ENCODE measurements at regions not wholly inside any gene's neighbourhood (a gene's known extent, or its start where the extent isn't known, plus 50 kb on each side); places are given as distances from the start of the nearest gene placed in this dataset.

GRCh38 chr2:176561706-176562105 lies 292.5 kb downstream of the MTX2 start:
- no peak overlapping the region for H3K4me3 ChIP-seq
- peaks cover 10% of the 10 kb centered on the region for H3K4me1 ChIP-seq
- H3K27ac ChIP-seq, result no peak overlapping the region
- no peak for DNase-seq
- H3K27me3 ChIP-seq, result no peaks in the 10 kb centered on the region
- H3K9me3 ChIP-seq, result no peaks in the 10 kb centered on the region
- 82 to 87% methylated on average over 4 of the region's 4 CpGs for WGBS, 2 donors
- intact Hi-C loops (cut with DNase I; ENCODE audit: low total_unique reads), result no loop called here
- no peak for TF ChIP-seq POLR2A (IDR thresholded peaks at IDR 0.05)
- TF ChIP-seq CTCF (IDR thresholded peaks at IDR 0.05), result no peak
- no peaks in the 10 kb centered on the region for H3K36me3 ChIP-seq (ENCODE audit: low read depth, missing control alignments)

DNA sequence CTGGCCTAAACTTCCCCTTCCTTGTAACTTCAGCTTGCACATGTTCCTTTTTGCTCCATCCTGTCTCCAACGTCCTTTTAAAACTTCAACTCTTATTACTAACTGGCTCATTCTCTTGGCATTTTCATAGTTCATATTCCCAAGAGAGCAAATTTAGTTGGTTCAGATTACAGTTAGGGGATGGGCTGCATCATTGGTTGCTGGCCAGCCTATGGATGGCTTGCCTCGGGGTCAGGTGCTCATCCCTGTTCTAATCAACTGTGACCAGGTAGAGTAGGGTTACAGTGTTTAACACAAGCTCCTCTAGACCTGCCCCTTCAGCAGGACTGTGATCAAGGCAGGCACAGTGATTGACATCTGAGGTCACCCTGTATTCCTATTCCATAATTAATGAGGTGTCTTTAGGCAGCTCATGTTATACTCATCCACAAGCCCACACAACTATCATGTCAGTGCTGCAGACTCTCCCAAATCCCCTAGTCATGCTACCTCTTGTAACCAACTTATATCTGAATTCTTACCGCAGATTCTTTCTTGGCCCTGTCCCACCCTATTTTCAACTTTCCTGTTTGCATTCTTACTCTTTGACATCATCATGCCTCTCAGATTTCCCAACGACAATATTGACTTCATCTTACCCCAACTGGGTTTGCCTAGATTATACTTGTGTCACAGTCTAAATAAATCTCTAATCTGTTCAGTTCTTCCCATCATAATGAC lies 293.3 kb downstream of the MTX2 start:
- H3K27me3 ChIP-seq, result no peaks in the 10 kb centered on the region
- intact Hi-C loops (cut with DNase I; ENCODE audit: low total_unique reads), result no loop called here
- no peak overlapping the region for H3K27ac ChIP-seq
- no peaks in the 10 kb centered on the region for H3K9me3 ChIP-seq
- peaks cover 10% of the 10 kb centered on the region for H3K4me1 ChIP-seq
- 82% methylated on average over 4 of the region's 4 CpGs for WGBS, 2 donors
- no peak overlapping the region for H3K4me3 ChIP-seq
- TF ChIP-seq POLR2A (IDR thresholded peaks at IDR 0.05), result no peak
- no peak for TF ChIP-seq CTCF (IDR thresholded peaks at IDR 0.05)
- DNase-seq, result no peak
- H3K36me3 ChIP-seq (ENCODE audit: low read depth, missing control alignments), result no peaks in the 10 kb centered on the region

- Histone ChIP-seq H3K9me3 (no peaks in the 10 kb centered on the region), H3K27ac (no peak overlapping the region), H3K4me3 (no peak overlapping the region), H3K36me3 (ENCODE audit: low read depth, missing control alignments) (no peaks in the 10 kb centered on the region), H3K27me3 (no peaks in the 10 kb centered on the region), H3K4me1 (peaks cover 3% of the 10 kb centered on the region)
- intact Hi-C loops (cut with DNase I; ENCODE audit: low total_unique reads), result no loop called here
- TF ChIP-seq CTCF (IDR thresholded peaks at IDR 0.05), result no peak
- TF ChIP-seq POLR2A (IDR thresholded peaks at IDR 0.05), result no peak
- WGBS, 2 donors, result 78 to 87% methylated on average over 18 of the region's 18 CpGs
- DNase-seq, result no peak
Observed at GRCh38 chr2:176565641-176566323, 296.5 kb downstream of the MTX2 start.

- Histone ChIP-seq H3K4me1 (peaks cover 3% of the 10 kb centered on the region), H3K27me3 (no peaks in the 10 kb centered on the region), H3K9me3 (no peaks in the 10 kb centered on the region), H3K36me3 (ENCODE audit: low read depth, missing control alignments) (no peaks in the 10 kb centered on the region), H3K4me3 (no peak overlapping the region), H3K27ac (no peak overlapping the region)
- WGBS, 2 donors, result 86 to 98% methylated on average over 1 of the region's 1 CpG
- intact Hi-C loops (cut with DNase I; ENCODE audit: low total_unique reads), result no loop called here
- DNase-seq, result no peak
- no peak for TF ChIP-seq POLR2A (IDR thresholded peaks at IDR 0.05)
- no peak for TF ChIP-seq CTCF (IDR thresholded peaks at IDR 0.05)
Observed at GRCh38 chr2:176566496-176566895, 297.3 kb downstream of the MTX2 start.

GRCh38 chr2:176566961-176567360 lies 297.7 kb downstream of the MTX2 start:
- intact Hi-C loops (cut with DNase I; ENCODE audit: low total_unique reads), result no loop called here
- DNase-seq, result no peak

More at GRCh38 chr2:176566961-176567360, 297.7 kb downstream of the MTX2 start:
- H3K4me3 ChIP-seq, result no peak overlapping the region
- no peak overlapping the region for H3K27ac ChIP-seq
- H3K9me3 ChIP-seq, result no peaks in the 10 kb centered on the region
- peaks cover 3% of the 10 kb centered on the region for H3K4me1 ChIP-seq
- H3K36me3 ChIP-seq (ENCODE audit: low read depth, missing control alignments), result no peaks in the 10 kb centered on the region
- no peak for TF ChIP-seq POLR2A (IDR thresholded peaks at IDR 0.05)
- TF ChIP-seq CTCF (IDR thresholded peaks at IDR 0.05), result no peak
- no peaks in the 10 kb centered on the region for H3K27me3 ChIP-seq
